GM12878 (cell line): ENCODE measurements at regions not wholly inside any gene's neighbourhood (a gene's known extent, or its start where the extent isn't known, plus 50 kb on each side); places are given as distances from the start of the nearest gene placed in this dataset.

Experiments
- ATAC-seq: fragments of 200-7000 bp; cut with Tn5 transposase; 3 replicates; pipeline ENCODE4 v1.9.1; 2020; ENCODE audit warnings: mild to moderate bottlenecking, moderate library complexity
- BruUV-seq: library from RNA; stranded (reverse); fragments of 400-500 nt; replicated peaks from 2 replicates; lab custom pipeline; 2021; lab: Mats Ljungman, UMichigan
- CTCF ChIA-PET: fragments of 300-600 bp; sonication (Branson Sonifier 250); formaldehyde crosslinking; extraction: SDS; loops from one replicate; lab custom pipeline; 2021; ENCODE audit warnings: inconsistent platforms; lab: Yijun Ruan, JAX
- POLR2A ChIA-PET: fragments of 350-600 bp; formaldehyde crosslinking; extraction: SDS; loops from one replicate; lab custom pipeline; 2021; ENCODE audit warnings: inconsistent platforms; lab: Charles Lee
- RAD21 ChIA-PET: fragments of 300-600 bp; sonication (Branson Sonifier 250); formaldehyde crosslinking; loops from one replicate; lab custom pipeline; 2023; ENCODE audit warnings: antibody characterized with exemption; ENCODE audit not compliant: unreplicated experiment; lab: Charles Lee
- SMC1A ChIA-PET: fragments of 300-600 bp; sonication (Branson Sonifier 250); formaldehyde crosslinking; loops from one replicate; lab custom pipeline; 2023; ENCODE audit not compliant: unreplicated experiment, uncharacterized antibody; lab: Charles Lee
- DNase-seq: peaks from one replicate; pipeline ENCODE4 v3.0.0-alpha.2; 2011; ENCODE audit warnings: low read depth, low spot score
- FAIRE-seq: peaks from 3 replicates; lab custom pipeline; 2011; peaks lifted over from hg19 to GRCh38; lab: Jason Lieb, UNC
- H2AFZ ChIP-seq: 2 replicates; pipeline ENCODE4 v1.6.0; 2011; ENCODE audit warnings: low read depth, low read length, control low read depth; ENCODE audit not compliant: control insufficient read depth
- H3K27ac ChIP-seq: 2 replicates; pipeline ENCODE4 v1.5.1; 2011; ENCODE audit warnings: control low read depth; ENCODE audit not compliant: control insufficient read depth, insufficient read depth
- H3K27me3 ChIP-seq, 2 experiments: replicated peaks in 1 of 2; 2 replicates each; pipeline versions ENCODE4 v1.6.0 to v1.6.1; 2011; ENCODE audit warnings: low read length in 1 of 2; ENCODE audit not compliant: control insufficient read depth in 2 of 2, insufficient read depth in 2 of 2
- H3K36me3 ChIP-seq, 2 experiments: 2 replicates each; pipeline ENCODE4 v1.5.1; 2011; ENCODE audit warnings: low read length in 1 of 2; ENCODE audit not compliant: control insufficient read depth in 2 of 2, insufficient read depth in 2 of 2
- H3K4me1 ChIP-seq: 2 replicates; pipeline ENCODE4 v1.6.1; 2011; ENCODE audit warnings: mild to moderate bottlenecking, low read length, moderate library complexity, mixed read lengths; ENCODE audit not compliant: control insufficient read depth, insufficient read depth
- H3K4me2 ChIP-seq: 2 replicates; pipeline ENCODE4 v1.6.0; 2011; ENCODE audit warnings: control low read depth; ENCODE audit not compliant: control insufficient read depth, insufficient read depth
- H3K4me3 ChIP-seq: fragments of 200-600 bp; sonication (generic); 2 replicates; pipeline ENCODE4 v1.5.1; 2016
- H3K79me2 ChIP-seq: 2 replicates; pipeline ENCODE4 v1.6.0; 2011; ENCODE audit warnings: low read length; ENCODE audit not compliant: control insufficient read depth, insufficient read depth
- H3K9ac ChIP-seq: 2 replicates; pipeline ENCODE4 v1.8.0; 2011; ENCODE audit warnings: low read length, control low read depth, mixed read lengths; ENCODE audit not compliant: control insufficient read depth, insufficient read depth
- H3K9me3 ChIP-seq: replicated peaks from 3 replicates; pipeline ENCODE4 v1.5.1; 2011; ENCODE audit warnings: mild to moderate bottlenecking, low read length; ENCODE audit not compliant: control insufficient read depth, insufficient read depth
- H4K20me1 ChIP-seq: 2 replicates; pipeline ENCODE4 v1.6.0; 2011; ENCODE audit not compliant: control insufficient read depth, insufficient read depth
- HSF1 ChIP-seq: fragments of 150-350 bp; IDR thresholded peaks from 2 replicates; pipeline ENCODE4 v1.6.1; 2014; ENCODE audit warnings: mild to moderate bottlenecking, low read depth, low read length
- SPI1 ChIP-seq: IDR thresholded peaks from 2 replicates; pipeline ENCODE4 v1.6.1; 2011; ENCODE audit warnings: low read depth, mild to moderate bottlenecking, low read length, moderate library complexity, borderline replicate concordance; ENCODE audit not compliant: insufficient read depth
- WRNIP1 ChIP-seq: IDR thresholded peaks from 2 replicates; pipeline ENCODE4 v1.6.1; 2011; ENCODE audit warnings: low read depth, low read length, improper control_type of control experiment, borderline replicate concordance
- WGBS: methylation state at CpG from one replicate; pipeline ENCODE4 v1.1.6; 2016; ENCODE audit warnings: low lambda C conversion rate; ENCODE audit not compliant: insufficient replicate concordance, insufficient coverage; ENCODE audit errors: missing lambda C conversion rate; 5-methylcytosine and 5-hydroxymethylcytosine counted together
- in situ Hi-C: fragments of 300-500 bp; cut with MboI; formaldehyde crosslinking; loops from 9 replicates; pipeline ENCODE4 v1.14.3; 2018; ENCODE audit warnings: mixed read lengths
- intact Hi-C: fragments of 100-400 bp; cut with micrococcal nuclease; formaldehyde crosslinking; loops from one replicate; pipeline ENCODE4 v1.14.2; 2022; ENCODE audit not compliant: unreplicated experiment
- TF ChIP-seq, protein P1 (sequence below): fragments of 450-650 bp; IDR thresholded peaks from 2 replicates; pipeline ENCODE4 v1.6.1; 2016; ENCODE audit warnings: mild to moderate bottlenecking, moderate library complexity, borderline replicate concordance

- Histone ChIP-seq H3K4me3 (no peak overlapping the region), H3K4me1 (no peaks in the 10 kb centered on the region), H2AFZ (no peak overlapping the region), H3K27me3 (no peaks in the 10 kb centered on the region), H3K36me3 (no peaks in the 10 kb centered on the region), H3K9ac (no peak overlapping the region), H3K4me2 (no peak overlapping the region), H4K20me1 (no peaks in the 10 kb centered on the region), H3K9me3 (no peaks in the 10 kb centered on the region), H3K27ac (no peak overlapping the region), H3K79me2 (no peaks in the 10 kb centered on the region)
- ATAC-seq (no peak), DNase-seq (no peak), FAIRE-seq (no peak)
- SMC1A ChIA-PET = no interaction called here
- in situ Hi-C loops (no loop called here), intact Hi-C loops (no loop called here)
- CTCF ChIA-PET = no interaction called here
- TF ChIP-seq, protein P1, sequence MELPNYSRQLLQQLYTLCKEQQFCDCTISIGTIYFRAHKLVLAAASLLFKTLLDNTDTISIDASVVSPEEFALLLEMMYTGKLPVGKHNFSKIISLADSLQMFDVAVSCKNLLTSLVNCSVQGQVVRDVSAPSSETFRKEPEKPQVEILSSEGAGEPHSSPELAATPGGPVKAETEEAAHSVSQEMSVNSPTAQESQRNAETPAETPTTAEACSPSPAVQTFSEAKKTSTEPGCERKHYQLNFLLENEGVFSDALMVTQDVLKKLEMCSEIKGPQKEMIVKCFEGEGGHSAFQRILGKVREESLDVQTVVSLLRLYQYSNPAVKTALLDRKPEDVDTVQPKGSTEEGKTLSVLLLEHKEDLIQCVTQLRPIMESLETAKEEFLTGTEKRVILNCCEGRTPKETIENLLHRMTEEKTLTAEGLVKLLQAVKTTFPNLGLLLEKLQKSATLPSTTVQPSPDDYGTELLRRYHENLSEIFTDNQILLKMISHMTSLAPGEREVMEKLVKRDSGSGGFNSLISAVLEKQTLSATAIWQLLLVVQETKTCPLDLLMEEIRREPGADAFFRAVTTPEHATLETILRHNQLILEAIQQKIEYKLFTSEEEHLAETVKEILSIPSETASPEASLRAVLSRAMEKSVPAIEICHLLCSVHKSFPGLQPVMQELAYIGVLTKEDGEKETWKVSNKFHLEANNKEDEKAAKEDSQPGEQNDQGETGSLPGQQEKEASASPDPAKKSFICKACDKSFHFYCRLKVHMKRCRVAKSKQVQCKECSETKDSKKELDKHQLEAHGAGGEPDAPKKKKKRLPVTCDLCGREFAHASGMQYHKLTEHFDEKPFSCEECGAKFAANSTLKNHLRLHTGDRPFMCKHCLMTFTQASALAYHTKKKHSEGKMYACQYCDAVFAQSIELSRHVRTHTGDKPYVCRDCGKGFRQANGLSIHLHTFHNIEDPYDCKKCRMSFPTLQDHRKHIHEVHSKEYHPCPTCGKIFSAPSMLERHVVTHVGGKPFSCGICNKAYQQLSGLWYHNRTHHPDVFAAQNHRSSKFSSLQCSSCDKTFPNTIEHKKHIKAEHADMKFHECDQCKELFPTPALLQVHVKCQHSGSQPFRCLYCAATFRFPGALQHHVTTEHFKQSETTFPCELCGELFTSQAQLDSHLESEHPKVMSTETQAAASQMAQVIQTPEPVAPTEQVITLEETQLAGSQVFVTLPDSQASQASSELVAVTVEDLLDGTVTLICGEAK = no peak
- TF ChIP-seq SPI1 = peak; percentile 11; the same call in 1 of the 2 replicates
- POLR2A ChIA-PET = no interaction called here
- RAD21 ChIA-PET = no interaction called here
- BruUV-seq = no TSS peak
These were observed 512.1 kb downstream of the TOX3 start for GRCh38 chr16:52034830-52035229.

DNA sequence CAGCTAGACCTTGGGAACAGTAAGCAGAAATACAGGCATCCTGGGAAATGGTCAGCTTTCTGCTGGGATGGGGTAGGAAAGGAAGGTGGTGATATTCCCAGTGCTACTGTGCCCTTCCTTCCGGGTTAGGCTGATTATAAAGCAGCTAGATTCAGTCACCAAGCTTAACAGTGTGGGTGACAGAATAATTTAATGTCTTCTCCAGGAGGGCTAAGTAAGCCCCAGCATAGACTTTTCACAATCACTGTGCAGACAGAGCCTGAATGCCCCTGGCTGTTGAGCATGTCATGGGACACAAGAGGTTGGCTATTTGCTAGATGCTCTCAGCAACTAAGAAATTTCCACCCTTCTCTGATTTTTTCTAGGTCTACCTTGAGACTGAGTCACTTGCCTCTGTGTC, 513.0 kb downstream of the TOX3 start:
- Histone ChIP-seq H3K9ac (no peak overlapping the region), H3K4me3 (no peak overlapping the region), H3K79me2 (no peaks in the 10 kb centered on the region), H3K4me1 (no peaks in the 10 kb centered on the region), H3K9me3 (no peaks in the 10 kb centered on the region), H2AFZ (no peak overlapping the region), H3K27me3 (no peaks in the 10 kb centered on the region), H3K27ac (no peak overlapping the region), H3K4me2 (no peak overlapping the region), H3K36me3 (no peaks in the 10 kb centered on the region), H4K20me1 (no peaks in the 10 kb centered on the region)
- 0% methylated on average over 1 of the region's 1 CpG for WGBS
- ChIA-PET POLR2A (no interaction called here), SMC1A (no interaction called here), CTCF (no interaction called here), RAD21 (no interaction called here)
- intact Hi-C loops (no loop called here), in situ Hi-C loops (no loop called here)
- FAIRE-seq (no peak), ATAC-seq (no peak), DNase-seq (no peak)
- BruUV-seq = no TSS peak
- TF ChIP-seq HSF1 (no peak), WRNIP1 (no peak)
